NCI-H2029 (cell line): ENCODE measurements at regions not wholly inside any gene's neighbourhood (a gene's known extent, or its start where the extent isn't known, plus 50 kb on each side); places are given as distances from the start of the nearest gene placed in this dataset.

Source experiments
- DNase-seq: peaks from one replicate; lab custom pipeline; 2025; lab: John Stamatoyannopoulos, UW

GRCh38 chr10:109203646-109204353, 719.5 kb downstream of the XPNPEP1 start:
- no peak for DNase-seq

GRCh38 chr10:109202111-109202510, 721.2 kb downstream of the XPNPEP1 start:
- no peak for DNase-seq

DNA sequence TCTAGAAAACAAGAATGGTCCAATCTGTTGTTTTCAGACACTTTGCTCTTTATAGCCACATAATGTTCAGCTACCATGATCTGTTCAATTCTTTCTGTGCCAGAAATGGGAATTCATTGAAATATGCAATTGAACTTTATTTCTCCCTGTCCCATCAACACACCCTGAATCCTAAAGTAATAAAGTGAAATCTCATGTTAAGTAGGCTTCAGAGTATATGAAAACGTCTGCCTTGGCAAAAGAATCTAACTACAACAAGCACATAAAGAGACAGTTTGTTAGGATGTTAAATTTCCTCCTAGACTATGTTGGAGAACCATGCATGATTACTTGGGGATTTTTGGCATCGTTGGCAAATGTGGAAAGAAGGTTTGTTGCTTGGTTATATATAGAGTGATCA, 722.7 kb downstream of the XPNPEP1 start:
- DNase-seq = no peak

GRCh38 chr10:109191823-109192222, 731.5 kb downstream of the XPNPEP1 start:
- DNase-seq = no peak

DNA sequence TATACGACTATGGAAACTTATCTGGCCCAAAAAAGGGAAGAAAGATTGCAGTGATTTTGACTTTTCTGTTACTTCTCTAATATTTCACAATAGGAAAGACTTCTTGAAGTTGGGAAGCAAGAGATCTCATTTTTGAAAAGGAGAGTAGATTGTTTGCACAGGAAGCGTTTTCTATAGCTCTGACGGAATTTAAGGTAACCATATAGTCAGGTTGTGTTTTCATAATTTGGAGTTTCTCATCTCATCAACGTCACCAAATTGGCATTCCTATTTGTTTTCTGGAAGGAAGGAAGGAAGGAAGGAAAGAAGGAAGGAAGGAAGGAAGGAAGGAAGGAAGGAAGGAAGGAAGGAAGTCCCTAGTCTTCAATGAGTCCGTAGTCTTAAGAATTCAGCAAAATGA, 732.0 kb downstream of the XPNPEP1 start:
- no peak for DNase-seq

DNA sequence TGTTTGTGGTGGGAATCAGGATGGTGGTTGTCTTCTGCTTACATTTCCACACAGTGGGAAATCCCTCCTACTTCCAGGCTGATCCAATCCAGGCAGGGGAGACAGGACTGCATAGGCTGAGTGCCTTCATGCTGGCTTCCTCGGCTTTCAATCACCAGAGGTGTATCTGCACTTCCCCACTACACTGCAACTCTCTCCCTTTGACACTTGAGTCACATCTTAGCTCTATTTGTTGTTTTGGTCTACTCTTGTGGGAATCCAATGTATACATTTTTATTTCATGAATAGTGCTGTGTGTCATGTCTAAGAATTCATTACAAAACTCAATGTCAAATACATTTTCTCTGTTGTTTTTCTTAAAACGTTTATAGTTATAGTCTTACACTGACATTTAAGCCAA, 735.6 kb downstream of the XPNPEP1 start:
- no peak for DNase-seq

DNA sequence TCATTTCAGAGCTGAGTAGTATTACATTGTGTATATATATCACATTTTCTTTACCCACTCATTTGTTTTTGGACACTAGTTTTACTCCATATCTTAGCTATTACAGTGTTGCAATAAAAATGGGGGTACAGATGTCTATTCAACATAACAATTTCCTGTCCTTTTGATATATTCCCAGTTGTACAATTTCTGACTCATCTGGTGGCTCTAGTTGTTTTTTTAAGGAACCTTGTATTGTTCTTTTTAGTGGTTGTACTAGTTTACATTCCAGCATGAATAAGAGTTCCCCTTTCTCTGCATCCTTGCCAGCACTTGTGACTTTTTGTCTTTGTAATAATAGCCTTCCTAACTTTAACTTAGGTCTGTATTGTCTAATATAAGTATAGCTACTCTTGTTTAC, 739.9 kb downstream of the XPNPEP1 start:
- DNase-seq = no peak

- DNase-seq = no peak
These were observed 744.7 kb downstream of the XPNPEP1 start for GRCh38 chr10:109178591-109178990.

DNA sequence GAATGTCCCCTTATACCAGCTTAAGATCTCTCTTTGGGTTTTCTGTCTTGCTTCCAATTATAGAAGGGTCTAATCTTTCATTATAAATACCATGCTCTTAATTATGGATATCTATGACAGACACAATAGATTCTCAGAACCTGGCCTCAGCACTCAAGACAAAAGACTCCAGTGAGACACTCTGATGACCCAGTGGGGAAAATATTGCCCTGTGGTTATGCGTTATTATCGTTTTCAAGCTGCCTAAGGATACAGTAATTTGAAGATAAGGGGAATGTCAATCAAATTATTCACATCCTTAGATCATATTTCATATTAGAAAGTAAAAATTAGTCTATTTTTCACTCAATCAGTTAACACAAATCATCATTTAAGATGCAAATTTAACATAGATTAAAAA, 748.8 kb downstream of the XPNPEP1 start:
- no peak for DNase-seq

- no peak for DNase-seq
These were observed 749.4 kb downstream of the XPNPEP1 start for GRCh38 chr10:109173937-109174336.

DNA sequence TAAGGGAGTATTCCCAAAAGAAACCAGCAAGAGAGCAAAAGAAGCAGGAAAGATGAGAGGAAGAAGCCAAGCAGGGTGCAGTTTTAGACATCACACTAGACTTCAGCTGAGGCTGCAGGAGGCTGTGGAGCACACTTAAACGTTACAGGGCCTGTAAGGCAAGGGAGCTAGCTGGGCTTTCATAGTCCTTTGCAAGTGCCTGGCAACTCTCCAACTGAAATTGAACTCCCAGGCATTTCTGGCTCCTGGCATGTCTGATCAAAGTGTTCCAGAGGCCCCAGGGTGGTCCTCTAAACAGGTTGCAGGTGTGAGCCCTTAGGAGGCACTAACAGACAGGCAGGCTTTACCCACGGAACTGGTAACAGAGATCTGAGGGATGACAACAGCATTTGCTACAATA, 750.2 kb downstream of the XPNPEP1 start:
- no peak for DNase-seq

GRCh38 chr10:109166935-109167334, 756.4 kb downstream of the XPNPEP1 start:
- no peak for DNase-seq

- no peak for DNase-seq
These were observed 764.0 kb downstream of the XPNPEP1 start for GRCh38 chr10:109159351-109159750.

GRCh38 chr10:109156396-109156795, 766.9 kb downstream of the XPNPEP1 start:
- DNase-seq = no peak

GRCh38 chr10:109149666-109150350, 773.5 kb downstream of the XPNPEP1 start:
- DNase-seq = no peak

DNA sequence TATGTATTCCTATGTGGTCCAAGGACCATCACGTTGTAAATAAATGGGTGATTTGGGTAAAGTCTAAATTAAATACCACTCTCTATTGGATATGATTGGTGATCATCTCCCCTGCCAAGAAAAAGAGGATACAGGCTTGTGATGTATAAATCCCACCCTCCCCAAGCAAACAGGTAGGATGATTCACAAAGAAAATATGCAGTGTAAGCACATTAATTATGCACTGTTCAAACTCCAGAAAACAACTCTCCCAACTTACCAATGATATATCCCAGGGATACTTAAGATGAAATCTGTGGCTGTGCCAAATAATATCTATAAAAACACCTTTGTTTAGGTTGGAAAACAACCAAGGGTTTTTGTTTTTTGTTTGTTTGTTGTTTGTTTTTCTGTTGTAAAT, 795.9 kb downstream of the XPNPEP1 start:
- DNase-seq = no peak

- no peak for DNase-seq
These were observed 796.8 kb downstream of the XPNPEP1 start for GRCh38 chr10:109126541-109126940.

DNA sequence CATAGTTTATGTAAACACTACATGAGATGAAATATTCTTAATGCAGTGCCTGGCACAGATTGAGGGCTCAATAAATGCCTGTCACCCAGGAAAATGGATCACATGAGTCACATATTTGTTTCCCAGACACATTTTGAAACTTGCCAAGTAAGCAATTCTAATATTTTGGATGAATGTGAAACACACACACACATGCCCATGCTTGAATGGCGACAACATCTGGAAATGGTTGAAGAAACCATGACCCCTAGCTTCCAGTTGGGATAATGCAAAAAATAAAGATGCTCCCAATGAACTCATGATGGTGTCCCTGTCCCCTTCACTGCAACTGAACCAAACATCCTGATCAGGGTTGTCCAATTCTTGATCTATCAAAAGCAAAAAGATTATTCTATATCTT, 797.3 kb downstream of the XPNPEP1 start:
- no peak for DNase-seq

DNA sequence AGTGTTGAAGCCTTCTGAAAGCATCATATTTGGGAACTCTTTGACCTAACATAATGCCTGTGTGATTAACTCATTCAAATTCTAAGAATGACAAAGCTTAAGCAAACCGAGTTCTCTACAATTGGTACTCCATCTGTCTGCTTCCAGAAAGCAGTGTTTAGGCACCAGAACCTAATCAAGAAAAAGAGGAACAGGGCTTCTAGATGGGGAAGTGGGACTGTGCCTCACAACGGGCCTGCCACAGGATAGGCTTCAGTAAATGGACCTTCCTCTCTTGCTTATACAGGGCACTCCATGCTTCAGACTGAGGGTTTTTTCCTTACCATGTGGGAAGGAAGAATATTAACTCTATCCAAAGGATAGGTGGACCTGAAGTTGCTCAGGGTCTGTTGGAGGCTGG, 808.1 kb downstream of the XPNPEP1 start:
- DNase-seq = no peak

- no peak for DNase-seq
These were observed 808.7 kb downstream of the XPNPEP1 start for GRCh38 chr10:109114579-109114978.

DNA sequence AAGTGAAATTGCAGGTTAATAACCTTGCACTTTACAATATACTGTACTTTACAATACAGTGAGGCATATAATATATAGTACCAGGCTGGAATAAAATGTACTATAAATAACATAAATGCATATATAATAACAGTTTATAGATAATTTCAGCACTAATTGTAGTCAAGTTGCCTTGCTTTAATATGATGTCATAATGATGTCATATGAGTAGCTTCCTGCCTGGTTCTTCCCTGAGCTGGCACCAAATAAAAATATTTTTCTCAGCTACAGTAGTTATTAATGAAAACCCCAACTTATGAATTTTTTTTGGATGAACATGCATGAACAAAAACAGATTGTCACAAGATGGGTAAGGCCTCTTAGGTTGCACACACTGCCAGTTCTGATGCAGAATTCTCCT, 816.7 kb downstream of the XPNPEP1 start:
- DNase-seq = no peak

DNA sequence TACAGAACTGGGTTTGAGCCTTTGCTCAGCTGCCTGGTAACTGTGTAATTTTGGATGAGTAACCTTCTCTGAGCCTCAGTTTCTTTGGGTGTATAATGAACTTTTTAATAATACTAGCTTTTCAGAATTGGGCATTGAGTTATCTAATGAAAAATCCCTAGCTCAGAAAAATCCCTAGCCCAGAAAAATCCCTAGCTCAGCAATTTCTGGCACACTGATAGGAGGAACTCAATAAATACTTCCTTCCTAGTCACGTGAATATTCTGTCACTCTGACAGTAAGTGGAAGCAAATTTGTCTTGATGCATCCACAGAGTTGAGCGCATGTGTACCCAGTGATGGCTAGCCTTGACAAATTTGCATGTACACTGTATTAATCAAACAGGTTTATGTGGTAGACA, 817.6 kb downstream of the XPNPEP1 start:
- DNase-seq = no peak

DNA sequence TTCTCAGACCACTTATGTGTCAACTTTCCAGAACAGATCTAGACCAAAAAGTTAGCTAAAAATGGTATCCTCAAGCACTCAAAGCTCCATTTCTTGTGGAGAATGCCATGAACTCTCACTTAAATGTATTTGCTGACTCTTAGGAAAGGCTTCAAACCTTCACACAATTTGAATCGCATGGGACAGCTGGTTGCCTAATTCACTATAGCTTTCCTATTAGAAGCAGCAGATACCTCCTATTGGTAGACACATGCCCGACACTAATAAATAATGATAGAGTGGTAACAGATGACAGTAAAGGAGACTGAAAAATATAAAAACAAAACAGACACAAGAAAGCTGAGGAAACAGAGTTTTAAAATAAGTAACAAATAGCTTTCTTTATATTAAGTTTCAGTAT, 818.5 kb downstream of the XPNPEP1 start:
- DNase-seq = no peak

DNA sequence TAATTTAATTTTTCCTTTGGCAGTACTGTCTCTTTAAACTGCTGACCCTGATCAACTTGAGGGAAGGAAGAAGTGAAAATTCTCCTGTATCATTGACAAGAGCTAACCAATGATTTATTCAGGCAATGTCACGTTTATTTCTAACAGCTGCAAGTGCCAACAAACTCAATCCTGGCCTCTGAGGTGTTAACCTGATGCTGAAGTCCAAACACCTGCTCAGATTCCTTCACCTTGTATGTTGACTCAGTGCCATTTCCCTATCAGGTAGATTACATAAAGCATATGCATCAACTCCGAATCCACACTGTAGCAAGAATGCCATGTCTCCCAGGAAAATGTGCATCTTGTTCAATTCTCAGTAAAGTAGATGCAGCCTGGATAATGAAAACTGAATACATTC, 820.0 kb downstream of the XPNPEP1 start:
- no peak for DNase-seq
